Mesenchymal stem cell (in vitro differentiated cells and primary cell): ENCODE measurements at regions not wholly inside any gene's neighbourhood (a gene's known extent, or its start where the extent isn't known, plus 50 kb on each side); places are given as distances from the start of the nearest gene placed in this dataset.

Experiments used
- DNase-seq: peaks from one replicate; pipeline ENCODE4 v3.0.0-alpha.2; 2013
- H2AFZ ChIP-seq: one replicate; pipeline ENCODE4 v1.6.1; 2013; ENCODE audit warnings: low read depth, mild to moderate bottlenecking, control low read depth, inconsistent platforms, low read length, moderate library complexity
- H2AK5ac ChIP-seq: 2 replicates; pipeline ENCODE4 v1.6.1; 2013; ENCODE audit warnings: low read length, moderate library complexity, mild to moderate bottlenecking, inconsistent platforms; ENCODE audit not compliant: severe bottlenecking
- H2BK120ac ChIP-seq: one replicate; pipeline ENCODE4 v1.6.1; 2013; ENCODE audit warnings: low read depth, mild to moderate bottlenecking, inconsistent platforms, low read length, moderate library complexity
- H2BK12ac ChIP-seq, 2 experiments: one replicate each; pipeline ENCODE4 v1.6.1; 2013; ENCODE audit warnings: inconsistent platforms in 2 of 2, low read length in 2 of 2, mild to moderate bottlenecking in 2 of 2, moderate library complexity in 2 of 2, control low read depth in 1 of 2
- H2BK15ac ChIP-seq: one replicate; pipeline ENCODE4 v1.6.1; 2013; ENCODE audit warnings: mild to moderate bottlenecking, low read depth, inconsistent platforms; ENCODE audit not compliant: poor library complexity, severe bottlenecking
- H2BK5ac ChIP-seq: 2 replicates; pipeline ENCODE4 v1.6.1; 2013; ENCODE audit warnings: low read depth, mild to moderate bottlenecking, low read length, control low read depth, inconsistent platforms; ENCODE audit not compliant: poor library complexity, severe bottlenecking
- H3K14ac ChIP-seq, 2 experiments: one replicate each; pipeline ENCODE4 v1.6.1; 2013; ENCODE audit warnings: inconsistent platforms in 2 of 2, low read length in 2 of 2, control low read depth in 1 of 2, mild to moderate bottlenecking in 1 of 2, moderate library complexity in 1 of 2
- H3K18ac ChIP-seq, 2 experiments: one replicate each; pipeline ENCODE4 v1.6.1; 2013; ENCODE audit warnings: inconsistent platforms in 2 of 2, low read length in 2 of 2, control low read depth in 1 of 2, low read depth in 1 of 2, mild to moderate bottlenecking in 1 of 2
- H3K23ac ChIP-seq, 2 experiments: one replicate each; pipeline ENCODE4 v1.6.1; 2013; ENCODE audit warnings: inconsistent platforms in 2 of 2, low read length in 2 of 2, mild to moderate bottlenecking in 2 of 2, moderate library complexity in 2 of 2, control low read depth in 1 of 2
- H3K27ac ChIP-seq: 2 replicates; pipeline ENCODE4 v1.5.1; 2013; ENCODE audit warnings: mild to moderate bottlenecking, moderate library complexity, low read length, control low read depth, inconsistent platforms; ENCODE audit not compliant: poor library complexity, severe bottlenecking
- H3K27me3 ChIP-seq, 2 experiments: 2 replicates each; pipeline versions ENCODE4 v1.6.1 to v1.7.0; 2013; ENCODE audit warnings: low read length in 2 of 2, mild to moderate bottlenecking in 2 of 2, moderate library complexity in 2 of 2, control low read depth in 1 of 2, inconsistent platforms in 1 of 2; ENCODE audit not compliant: control insufficient read depth in 1 of 2, insufficient read depth in 1 of 2
- H3K36me3 ChIP-seq, 2 experiments: 2 replicates each; pipeline versions ENCODE4 v1.6.1 to v1.7.0; 2013; ENCODE audit warnings: low read length in 2 of 2, control low read depth in 1 of 2, inconsistent platforms in 1 of 2, low read depth in 1 of 2, mild to moderate bottlenecking in 1 of 2; ENCODE audit not compliant: insufficient read depth in 2 of 2, control insufficient read depth in 1 of 2
- H3K4ac ChIP-seq, 2 experiments: one replicate each; pipeline ENCODE4 v1.6.1; 2013; ENCODE audit warnings: inconsistent platforms in 2 of 2, low read length in 2 of 2, mild to moderate bottlenecking in 2 of 2, moderate library complexity in 2 of 2, control low read depth in 1 of 2, low read depth in 1 of 2
- H3K4me1 ChIP-seq: 2 replicates; pipeline ENCODE4 v1.6.1; 2013; ENCODE audit warnings: low read depth, low read length, control low read depth; ENCODE audit not compliant: control insufficient read depth, insufficient read depth
- H3K4me2 ChIP-seq: 2 replicates; pipeline ENCODE4 v1.6.1; 2013; ENCODE audit warnings: low read length, mild to moderate bottlenecking, inconsistent platforms; ENCODE audit not compliant: poor library complexity, severe bottlenecking
- H3K4me3 ChIP-seq, 2 experiments: 2 replicates each; pipeline versions ENCODE4 v1.5.1 to v1.7.0; 2013; ENCODE audit warnings: low read length in 2 of 2, mild to moderate bottlenecking in 2 of 2, control low read depth in 1 of 2, low read depth in 1 of 2; ENCODE audit not compliant: insufficient read depth in 1 of 2
- H3K79me1 ChIP-seq: replicated peaks from 2 replicates; pipeline ENCODE4 v1.6.1; 2013; ENCODE audit warnings: mild to moderate bottlenecking, control low read depth, low read length, inconsistent platforms; ENCODE audit not compliant: poor library complexity, severe bottlenecking
- H3K9ac ChIP-seq: 2 replicates; pipeline ENCODE4 v1.7.0; 2013; ENCODE audit warnings: mild to moderate bottlenecking, low read length, moderate library complexity
- H3K9me3 ChIP-seq: 2 replicates; pipeline ENCODE4 v1.7.0; 2013; ENCODE audit warnings: mild to moderate bottlenecking, low read length; ENCODE audit not compliant: control insufficient read depth
- H4K8ac ChIP-seq: one replicate; pipeline ENCODE4 v1.6.1; 2013; ENCODE audit warnings: inconsistent platforms, mild to moderate bottlenecking, low read length, moderate library complexity
- H4K91ac ChIP-seq: one replicate; pipeline ENCODE4 v1.6.1; 2013; ENCODE audit warnings: mild to moderate bottlenecking, low read length, inconsistent platforms
- WGBS: methylation state at CpG from one replicate; pipeline ENCODE4 v1.1.7; 2013; ENCODE audit warnings: mixed read lengths; 5-methylcytosine and 5-hydroxymethylcytosine counted together

DNA sequence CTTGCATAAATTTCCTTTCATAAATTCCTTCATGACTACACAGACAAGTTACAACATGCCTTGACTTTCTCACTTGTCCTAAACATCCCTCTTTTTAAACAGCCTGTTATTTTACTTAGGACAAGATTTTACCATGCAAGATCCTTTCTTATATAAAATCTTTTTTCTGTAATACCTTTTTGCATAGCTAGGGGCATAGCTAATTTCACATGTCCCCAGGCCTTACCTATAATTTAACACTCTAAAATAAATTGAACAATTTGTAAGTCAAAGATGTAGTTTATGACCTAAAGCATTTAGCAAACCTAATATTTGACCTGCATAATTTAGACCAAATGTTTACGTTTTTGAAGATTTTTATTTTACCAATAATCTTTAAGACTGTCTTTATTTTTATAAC lies 396.3 kb upstream of the FSTL5 start:
- no peak overlapping the region for H3K4ac ChIP-seq
- no peaks in the 10 kb centered on the region for H3K79me1 ChIP-seq
- DNase-seq: no peak
- no peak overlapping the region for H4K8ac ChIP-seq
- H4K91ac ChIP-seq: no peak overlapping the region
- no peak overlapping the region for H2BK5ac ChIP-seq
- no peak overlapping the region for H3K23ac ChIP-seq
- no peak overlapping the region for H3K4me2 ChIP-seq
- H3K4me1 ChIP-seq: no peaks in the 10 kb centered on the region
- WGBS: no CpG with 5 or more reads among the region's 1 CpG
- H2AFZ ChIP-seq: no peak overlapping the region
- H3K27ac ChIP-seq: no peak overlapping the region
- no peaks in the 10 kb centered on the region for H3K9me3 ChIP-seq
- H3K36me3 ChIP-seq: no peaks in the 10 kb centered on the region
- no peak overlapping the region for H3K4me3 ChIP-seq
- no peak overlapping the region for H3K18ac ChIP-seq
- no peak overlapping the region for H2BK15ac ChIP-seq
- no peak overlapping the region for H2BK120ac ChIP-seq
- H2AK5ac ChIP-seq: no peak overlapping the region
- H3K9ac ChIP-seq: no peak overlapping the region
- no peak overlapping the region for H2BK12ac ChIP-seq
- H3K14ac ChIP-seq: no peak overlapping the region
- no peaks in the 10 kb centered on the region for H3K27me3 ChIP-seq

DNA sequence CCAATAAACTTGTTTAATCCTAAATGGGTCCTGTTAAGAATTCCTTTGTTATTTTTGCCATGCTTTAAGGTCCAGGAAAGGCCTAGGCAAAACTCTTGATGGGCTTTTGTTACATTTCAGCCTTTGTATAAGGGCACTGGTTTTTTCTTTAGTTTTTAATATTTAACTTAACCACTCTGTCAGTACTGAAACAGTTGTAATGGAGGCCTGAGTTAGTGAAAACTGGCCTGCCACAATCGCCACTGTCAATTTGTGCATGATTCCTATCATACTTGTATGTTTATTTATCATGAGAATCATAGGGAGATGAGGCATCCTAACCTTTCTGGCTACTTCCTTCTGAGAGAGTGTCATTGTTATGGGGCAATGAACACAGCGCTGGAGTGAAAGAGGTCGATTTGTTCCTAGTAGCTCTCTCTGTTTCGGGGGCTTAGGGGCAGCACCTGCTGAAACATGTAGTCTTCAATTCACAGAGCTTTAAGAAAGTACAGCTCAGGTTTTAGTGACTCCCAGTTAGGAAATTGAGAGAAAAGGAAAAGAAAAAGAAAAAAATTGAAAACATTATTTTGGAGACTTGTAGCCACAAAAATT lies 393.8 kb upstream of the FSTL5 start:
- 85% methylated on average over 4 of the region's 4 CpGs for WGBS

DNA sequence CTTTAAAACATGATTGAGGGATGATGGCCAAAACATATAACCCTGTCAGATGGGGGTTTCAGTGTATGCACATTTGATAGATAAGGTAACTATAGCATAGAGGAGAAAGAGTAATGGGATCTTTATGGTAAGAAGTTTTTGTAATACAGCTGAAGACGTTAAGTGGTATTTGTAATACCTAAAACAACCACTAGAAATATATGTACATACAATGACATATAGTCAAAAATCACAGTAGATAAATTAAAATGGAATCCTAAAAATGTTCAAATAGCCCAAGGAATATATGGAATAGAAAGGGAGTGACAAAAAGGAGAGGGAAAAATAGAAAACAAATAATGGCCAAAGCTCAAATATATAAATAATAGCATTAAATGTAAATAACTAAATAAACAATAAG lies 371.3 kb upstream of the FSTL5 start:
- Histone ChIP-seq H3K18ac (no peak overlapping the region), H3K4me3 (no peak overlapping the region), H3K36me3 (no peaks in the 10 kb centered on the region), H3K4me1 (no peaks in the 10 kb centered on the region), H3K79me1 (no peaks in the 10 kb centered on the region), H2BK120ac (no peak overlapping the region), H2BK5ac (no peak overlapping the region), H3K4ac (no peak overlapping the region), H2BK12ac (no peak overlapping the region), H2AK5ac (no peak overlapping the region), H3K27ac (no peak overlapping the region), H3K27me3 (no peaks in the 10 kb centered on the region), H3K4me2 (no peak overlapping the region), H3K9me3 (no peaks in the 10 kb centered on the region), H3K23ac (no peak overlapping the region), H3K14ac (no peak overlapping the region), H3K9ac (no peak overlapping the region), H2BK15ac (no peak overlapping the region), H2AFZ (no peak overlapping the region), H4K8ac (no peak overlapping the region), H4K91ac (no peak overlapping the region)
- DNase-seq: no peak
- WGBS: no CpG with 5 or more reads among the region's 1 CpG

More for the DNA sequence above, 393.8 kb upstream of the FSTL5 start:
- no peaks in the 10 kb centered on the region for H3K36me3 ChIP-seq
- H2BK120ac ChIP-seq: no peak overlapping the region
- no peak overlapping the region for H4K8ac ChIP-seq
- H2AK5ac ChIP-seq: no peak overlapping the region
- no peak overlapping the region for H2BK5ac ChIP-seq
- no peak overlapping the region for H3K4me2 ChIP-seq
- no peaks in the 10 kb centered on the region for H3K4me1 ChIP-seq
- H2BK15ac ChIP-seq: no peak overlapping the region
- H2AFZ ChIP-seq: no peak overlapping the region
- H3K23ac ChIP-seq: no peak overlapping the region
- no peak overlapping the region for H3K4ac ChIP-seq
- no peak overlapping the region for H3K4me3 ChIP-seq
- H4K91ac ChIP-seq: no peak overlapping the region
- DNase-seq: no peak
- no peak overlapping the region for H2BK12ac ChIP-seq
- H3K9me3 ChIP-seq: no peaks in the 10 kb centered on the region
- H3K14ac ChIP-seq: no peak overlapping the region
- no peaks in the 10 kb centered on the region for H3K27me3 ChIP-seq
- H3K27ac ChIP-seq: no peak overlapping the region
- no peak overlapping the region for H3K9ac ChIP-seq
- H3K79me1 ChIP-seq: no peaks in the 10 kb centered on the region
- H3K18ac ChIP-seq: no peak overlapping the region

DNA sequence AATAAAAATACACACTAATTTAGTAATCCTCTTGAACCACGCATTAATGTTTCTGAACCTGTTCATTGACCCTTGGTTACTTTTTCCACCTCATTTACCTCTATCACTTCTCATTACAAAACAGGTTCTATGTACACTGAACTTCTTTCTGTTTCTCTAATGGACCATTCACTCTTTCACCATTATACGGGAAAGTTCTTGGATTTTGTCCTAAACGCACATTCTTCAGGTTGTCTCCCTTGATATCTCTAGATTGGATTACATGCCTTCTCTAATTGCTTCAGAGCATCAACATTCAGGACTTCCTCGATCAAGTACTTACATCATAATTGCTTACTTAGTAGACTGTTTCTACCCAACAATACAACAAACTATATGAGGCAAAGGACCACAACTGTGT lies 359.4 kb upstream of the FSTL5 start:
- Histone ChIP-seq H2BK15ac (no peak overlapping the region), H3K4me2 (no peak overlapping the region), H2AK5ac (no peak overlapping the region), H2BK5ac (no peak overlapping the region), H3K79me1 (no peaks in the 10 kb centered on the region), H3K23ac (no peak overlapping the region), H4K91ac (no peak overlapping the region), H3K36me3 (no peaks in the 10 kb centered on the region), H3K27me3 (no peaks in the 10 kb centered on the region), H3K18ac (no peak overlapping the region), H2AFZ (no peak overlapping the region), H2BK12ac (no peak overlapping the region), H3K4me3 (no peak overlapping the region), H3K9ac (no peak overlapping the region), H3K4ac (no peak overlapping the region), H3K4me1 (no peaks in the 10 kb centered on the region), H2BK120ac (no peak overlapping the region), H4K8ac (no peak overlapping the region), H3K14ac (no peak overlapping the region), H3K9me3 (no peaks in the 10 kb centered on the region), H3K27ac (no peak overlapping the region)
- 94% methylated on average over 4 of the region's 4 CpGs for WGBS
- DNase-seq: no peak
